IMR-90 (cell line): ENCODE measurements at regions not wholly inside any gene's neighbourhood (a gene's known extent, or its start where the extent isn't known, plus 50 kb on each side); places are given as distances from the start of the nearest gene placed in this dataset.
"Not testable (repeated sequence)": the region's sequence is repeated elsewhere in the genome, so short reads cannot be mapped to it uniquely, and the experiment has no call there.

ENCODE experiments used
- ATAC-seq: fragments of 200-7000 bp; cut with Tn5 transposase; 2 replicates; pipeline ENCODE4 v1.9.1; 2020; ENCODE audit warnings: low read depth, mild to moderate bottlenecking, moderate library complexity
- BruUV-seq: library from RNA; stranded (reverse); fragments of 400-500 nt; replicated peaks from 2 replicates; lab custom pipeline; 2021; lab: Mats Ljungman, UMichigan
- CTCF ChIA-PET: fragments of 300-600 bp; formaldehyde crosslinking; extraction: SDS; loops from one replicate; lab custom pipeline; 2021; ENCODE audit warnings: antibody characterized with exemption; lab: Yijun Ruan, JAX
- POLR2A ChIA-PET: fragments of 300-600 bp; sonication (Branson Sonifier 250); formaldehyde crosslinking; loops from one replicate; lab custom pipeline; 2022; ENCODE audit warnings: antibody characterized with exemption; ENCODE audit not compliant: unreplicated experiment; lab: Charles Lee
- DNase-seq: peaks from one replicate; pipeline ENCODE4 v3.0.0; 2013
- H2AFZ ChIP-seq: replicated peaks from 2 replicates; pipeline ENCODE3; 2013; ENCODE audit warnings: low read length, mild to moderate bottlenecking; ENCODE audit not compliant: poor library complexity
- H2AK5ac ChIP-seq: 2 replicates; pipeline ENCODE4 v1.6.1; 2013; ENCODE audit warnings: low read depth, low read length, inconsistent platforms
- H2AK9ac ChIP-seq: replicated peaks from 2 replicates; pipeline ENCODE3; 2013; ENCODE audit warnings: mild to moderate bottlenecking, low read depth, low read length, moderate library complexity; ENCODE audit not compliant: poor library complexity
- H2BK120ac ChIP-seq: 2 replicates; pipeline ENCODE4 v1.6.1; 2013; ENCODE audit warnings: low read depth, low read length, inconsistent platforms
- H2BK15ac ChIP-seq: 3 replicates; pipeline ENCODE4 v1.6.1; 2013; ENCODE audit warnings: low read depth, low read length, inconsistent platforms
- H2BK20ac ChIP-seq: 2 replicates; pipeline ENCODE4 v1.6.1; 2013; ENCODE audit warnings: low read depth, mild to moderate bottlenecking, inconsistent platforms, low read length, moderate library complexity
- H2BK5ac ChIP-seq: 2 replicates; pipeline ENCODE4 v1.6.1; 2013; ENCODE audit warnings: mild to moderate bottlenecking, low read depth, low read length, inconsistent platforms; ENCODE audit not compliant: poor library complexity, severe bottlenecking
- H3K14ac ChIP-seq: replicated peaks from 2 replicates; pipeline ENCODE4 v1.6.1; 2013; ENCODE audit warnings: low read depth, low read length, inconsistent platforms
- H3K18ac ChIP-seq: 2 replicates; pipeline ENCODE4 v1.6.1; 2013; ENCODE audit warnings: low read depth, low read length, control low read depth
- H3K23ac ChIP-seq: 2 replicates; pipeline ENCODE4 v1.6.1; 2013; ENCODE audit warnings: low read depth, low read length, inconsistent platforms
- H3K27ac ChIP-seq: 2 replicates; pipeline ENCODE4 v1.5.1; 2013; ENCODE audit warnings: mild to moderate bottlenecking, control low read depth, low read length; ENCODE audit not compliant: insufficient read depth
- H3K27me3 ChIP-seq: 2 replicates; pipeline ENCODE4 v1.6.1; 2013; ENCODE audit warnings: low read length; ENCODE audit not compliant: control insufficient read depth, insufficient read depth
- H3K36me3 ChIP-seq: 2 replicates; pipeline ENCODE4 v1.6.1; 2013; ENCODE audit warnings: low read length, mixed read lengths; ENCODE audit not compliant: control insufficient read depth, insufficient read depth
- H3K4ac ChIP-seq: 2 replicates; pipeline ENCODE4 v1.6.1; 2013; ENCODE audit warnings: low read depth, low read length, inconsistent platforms
- H3K4me1 ChIP-seq: 2 replicates; pipeline ENCODE4 v1.6.1; 2013; ENCODE audit warnings: low read length, mixed read lengths; ENCODE audit not compliant: control insufficient read depth, insufficient read depth
- H3K4me2 ChIP-seq: 2 replicates; pipeline ENCODE4 v1.6.1; 2013; ENCODE audit warnings: low read depth, mild to moderate bottlenecking, control low read depth, low read length, moderate library complexity
- H3K4me3 ChIP-seq: 2 replicates; pipeline ENCODE4 v1.5.1; 2013; ENCODE audit warnings: low read depth, mild to moderate bottlenecking, control low read depth, low read length, moderate library complexity; ENCODE audit not compliant: insufficient read depth
- H3K56ac ChIP-seq: 2 replicates; pipeline ENCODE4 v1.6.1; 2013; ENCODE audit warnings: low read length, inconsistent platforms; ENCODE audit not compliant: insufficient read depth; ENCODE audit errors: extremely low read depth
- H3K79me1 ChIP-seq, 2 experiments: 2 replicates each; pipeline ENCODE4 v1.6.1; 2013; ENCODE audit warnings: low read length in 2 of 2, inconsistent platforms in 1 of 2, low read depth in 1 of 2
- H3K9ac ChIP-seq: 2 replicates; pipeline ENCODE4 v1.6.1; 2013; ENCODE audit warnings: low read depth, low read length, control low read depth
- H3K9me1 ChIP-seq: 2 replicates; pipeline ENCODE4 v1.6.1; 2013; ENCODE audit warnings: low read length, inconsistent platforms; ENCODE audit not compliant: insufficient read depth
- H3K9me3 ChIP-seq: 2 replicates; pipeline ENCODE4 v1.6.1; 2013; ENCODE audit warnings: low read length; ENCODE audit not compliant: control insufficient read depth, insufficient read depth
- H4K20me1 ChIP-seq: 2 replicates; pipeline ENCODE4 v1.6.1; 2013; ENCODE audit warnings: low read length, inconsistent platforms; ENCODE audit not compliant: insufficient read depth
- H4K5ac ChIP-seq: 2 replicates; pipeline ENCODE4 v1.6.1; 2013; ENCODE audit warnings: mild to moderate bottlenecking, low read depth, low read length, control low read depth
- H4K8ac ChIP-seq, 2 experiments: 2 replicates each; pipeline ENCODE4 v1.6.1; 2013; ENCODE audit warnings: low read depth in 2 of 2, low read length in 2 of 2, control low read depth in 1 of 2, inconsistent platforms in 1 of 2
- H4K91ac ChIP-seq: 2 replicates; pipeline ENCODE4 v1.6.1; 2013; ENCODE audit warnings: low read depth, low read length, inconsistent platforms; ENCODE audit not compliant: insufficient read depth
- WGBS, 2 experiments: methylation state at CpG; one replicate each; pipeline versions ENCODE4 v1.1.5 to v1.1.7; 2013; ENCODE audit warnings: missing lambda C conversion rate in 2 of 2; ENCODE audit not compliant: insufficient read length in 1 of 2; ENCODE audit errors: extremely low coverage in 2 of 2; 5-methylcytosine and 5-hydroxymethylcytosine counted together
- dilution Hi-C: fragments of 300-500 bp; cut with HindIII; formaldehyde crosslinking; loops from one replicate; pipeline ENCODE4 v1.14.3; 2018; ENCODE audit warnings: low sequenced_read_pairs; ENCODE audit not compliant: unreplicated experiment
- in situ Hi-C: fragments of 300-500 bp; cut with MboI; formaldehyde crosslinking; loops from 3 replicates; pipeline ENCODE4 v1.14.3; 2019; ENCODE audit warnings: low sequenced_read_pairs, inconsistent platforms, mixed read lengths
- intact Hi-C: fragments of 100-400 bp; cut with micrococcal nuclease; formaldehyde crosslinking; loops from 2 replicates; pipeline ENCODE4 v1.10.0; 2022

DNA sequence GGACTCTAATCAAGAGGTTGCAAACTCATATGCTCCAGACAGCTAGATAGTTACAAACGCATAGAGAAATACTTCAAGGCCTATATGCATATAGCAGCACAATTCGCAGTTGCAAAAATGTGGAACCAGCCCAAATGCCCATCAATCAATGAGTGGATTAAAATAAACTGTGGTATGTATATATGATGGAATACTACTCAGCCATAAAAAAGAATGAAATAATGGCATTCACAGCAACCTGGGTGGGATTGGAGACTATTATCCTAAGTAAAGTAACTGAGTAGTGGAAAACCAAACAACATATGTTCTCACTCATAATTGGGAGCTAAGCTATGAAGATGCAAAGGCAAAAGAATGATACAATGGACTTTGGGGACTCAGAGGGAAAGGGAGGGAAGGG is 65.0 kb upstream of the ARRDC3 start:
- H4K5ac ChIP-seq, H3K23ac ChIP-seq, dilution Hi-C loops, H4K20me1 ChIP-seq, POLR2A ChIA-PET, BruUV-seq, H2BK5ac ChIP-seq, ATAC-seq, H3K18ac ChIP-seq, H2BK120ac ChIP-seq, H2BK15ac ChIP-seq, H2AK5ac ChIP-seq, H3K56ac ChIP-seq, H2AK9ac ChIP-seq, H3K14ac ChIP-seq, H3K4me1 ChIP-seq, H3K27ac ChIP-seq, H3K27me3 ChIP-seq, intact Hi-C loops, H3K4me2 ChIP-seq, H3K79me1 ChIP-seq, H3K9me1 ChIP-seq, H3K9me3 ChIP-seq, H3K9ac ChIP-seq, H3K4me3 ChIP-seq, H4K8ac ChIP-seq, H3K36me3 ChIP-seq, DNase-seq, H2BK20ac ChIP-seq, H2AFZ ChIP-seq, CTCF ChIA-PET, H3K4ac ChIP-seq, in situ Hi-C loops, H4K91ac ChIP-seq: not testable (repeated sequence)
- no CpG with 5 or more reads among the region's 2 CpGs for WGBS, 2 experiments

DNA sequence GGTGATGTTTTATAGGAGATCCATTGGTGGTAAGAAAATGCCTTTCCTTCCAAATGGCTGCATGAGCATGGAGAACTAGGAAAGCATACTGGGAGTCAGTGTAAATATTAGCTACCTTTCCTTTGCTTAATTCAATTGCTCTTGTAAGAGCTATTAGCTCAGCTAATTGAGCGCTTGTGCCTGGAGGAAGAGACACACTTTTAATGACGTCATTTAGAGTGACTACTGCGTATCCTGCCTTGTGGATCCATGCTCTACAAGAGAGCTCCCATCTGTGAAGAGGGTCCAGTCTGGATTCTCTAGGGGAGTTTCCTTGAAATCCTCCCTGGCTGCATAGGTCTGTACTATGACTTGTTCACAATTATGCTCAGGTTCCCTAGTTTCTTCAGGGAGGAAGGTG is 63.8 kb upstream of the ARRDC3 start:
- H3K56ac ChIP-seq, H3K14ac ChIP-seq, H2AK5ac ChIP-seq, H3K4me3 ChIP-seq, H3K23ac ChIP-seq, H3K4me2 ChIP-seq, CTCF ChIA-PET, H3K18ac ChIP-seq, H3K9me3 ChIP-seq, H2BK20ac ChIP-seq, H3K4ac ChIP-seq, intact Hi-C loops, in situ Hi-C loops, ATAC-seq, dilution Hi-C loops, H3K4me1 ChIP-seq, DNase-seq, BruUV-seq, H2BK120ac ChIP-seq, H2BK5ac ChIP-seq, H3K27me3 ChIP-seq, H4K5ac ChIP-seq, H2BK15ac ChIP-seq, H2AK9ac ChIP-seq, H3K27ac ChIP-seq, POLR2A ChIA-PET, H3K79me1 ChIP-seq, H3K9ac ChIP-seq, H4K8ac ChIP-seq, H3K9me1 ChIP-seq, H2AFZ ChIP-seq, H4K20me1 ChIP-seq, H3K36me3 ChIP-seq, H4K91ac ChIP-seq: not testable (repeated sequence)
- no CpG with 5 or more reads among the region's 3 CpGs for WGBS, 2 experiments
